ENCODE measurements at regions not wholly inside any gene's neighbourhood (a gene's known extent, or its start where the extent isn't known, plus 50 kb on each side); places are given as distances from the start of the nearest gene placed in this dataset.

DNA sequence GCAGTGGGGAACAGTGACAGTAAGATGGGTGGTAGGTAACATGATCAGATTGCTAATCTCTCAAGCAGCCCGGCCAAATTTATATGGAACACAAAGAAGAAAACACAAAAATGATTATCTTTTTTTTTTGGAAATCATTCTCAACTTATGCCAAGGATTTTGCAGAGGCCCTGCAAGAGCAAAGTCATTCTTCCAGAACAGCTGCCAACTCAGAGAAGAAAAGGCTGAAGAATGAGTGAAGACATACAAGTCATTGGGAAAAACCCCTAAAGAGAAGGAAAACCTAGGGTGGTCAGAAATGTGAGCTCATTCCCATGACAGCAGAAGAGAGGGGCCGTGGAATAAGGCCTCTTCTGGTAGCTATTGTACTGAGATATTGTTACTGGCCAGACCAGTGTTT is 246.7 kb downstream of the SHOX2 start:
- TF ChIP-seq, protein P1, sequence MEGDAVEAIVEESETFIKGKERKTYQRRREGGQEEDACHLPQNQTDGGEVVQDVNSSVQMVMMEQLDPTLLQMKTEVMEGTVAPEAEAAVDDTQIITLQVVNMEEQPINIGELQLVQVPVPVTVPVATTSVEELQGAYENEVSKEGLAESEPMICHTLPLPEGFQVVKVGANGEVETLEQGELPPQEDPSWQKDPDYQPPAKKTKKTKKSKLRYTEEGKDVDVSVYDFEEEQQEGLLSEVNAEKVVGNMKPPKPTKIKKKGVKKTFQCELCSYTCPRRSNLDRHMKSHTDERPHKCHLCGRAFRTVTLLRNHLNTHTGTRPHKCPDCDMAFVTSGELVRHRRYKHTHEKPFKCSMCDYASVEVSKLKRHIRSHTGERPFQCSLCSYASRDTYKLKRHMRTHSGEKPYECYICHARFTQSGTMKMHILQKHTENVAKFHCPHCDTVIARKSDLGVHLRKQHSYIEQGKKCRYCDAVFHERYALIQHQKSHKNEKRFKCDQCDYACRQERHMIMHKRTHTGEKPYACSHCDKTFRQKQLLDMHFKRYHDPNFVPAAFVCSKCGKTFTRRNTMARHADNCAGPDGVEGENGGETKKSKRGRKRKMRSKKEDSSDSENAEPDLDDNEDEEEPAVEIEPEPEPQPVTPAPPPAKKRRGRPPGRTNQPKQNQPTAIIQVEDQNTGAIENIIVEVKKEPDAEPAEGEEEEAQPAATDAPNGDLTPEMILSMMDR (IDR thresholded peaks at IDR 0.05; ENCODE audit: low read depth, low read length, poor library complexity, severe bottlenecking), result no peak
- TF ChIP-seq EZH2phosphoT487 (IDR thresholded peaks at IDR 0.05; ENCODE audit: borderline replicate concordance, low read length), result no peak
